Occipital lobe (tissue), 1 donor: ENCODE measurements at regions not wholly inside any gene's neighbourhood (a gene's known extent, or its start where the extent isn't known, plus 50 kb on each side); places are given as distances from the start of the nearest gene placed in this dataset.

Experiments
- DNase-seq: peaks from one replicate; lab custom pipeline; 2025; lab: John Stamatoyannopoulos, UW

DNA sequence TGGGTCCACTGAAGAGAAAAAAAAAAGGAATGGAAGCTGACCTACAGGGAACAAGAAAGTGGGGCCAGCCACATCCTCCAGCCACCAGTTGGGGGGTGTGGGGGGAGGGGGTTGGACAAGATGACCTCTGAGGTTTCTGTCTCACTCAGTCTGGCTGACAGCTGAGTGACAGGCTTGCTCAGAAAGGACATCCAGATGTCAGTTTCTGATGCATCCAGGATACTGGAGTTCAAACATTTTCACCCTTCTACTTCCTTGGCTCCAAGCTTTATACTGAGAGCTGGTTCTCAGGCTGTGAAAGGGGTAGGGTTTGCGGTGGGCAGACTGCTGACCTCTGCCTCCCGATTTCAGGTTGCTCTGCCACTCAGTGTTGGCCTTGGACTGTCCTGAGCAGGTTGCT is 2178.3 kb downstream of the TP53TG3F start:
- DNase-seq, result no peak

- DNase-seq, result no peak
These were observed 2180.1 kb downstream of the TP53TG3F start for GRCh38 chr16:35639233-35640205.

GRCh38 chr16:35642322-35642835 is 2183.0 kb downstream of the TP53TG3F start:
- no peak for DNase-seq

DNA sequence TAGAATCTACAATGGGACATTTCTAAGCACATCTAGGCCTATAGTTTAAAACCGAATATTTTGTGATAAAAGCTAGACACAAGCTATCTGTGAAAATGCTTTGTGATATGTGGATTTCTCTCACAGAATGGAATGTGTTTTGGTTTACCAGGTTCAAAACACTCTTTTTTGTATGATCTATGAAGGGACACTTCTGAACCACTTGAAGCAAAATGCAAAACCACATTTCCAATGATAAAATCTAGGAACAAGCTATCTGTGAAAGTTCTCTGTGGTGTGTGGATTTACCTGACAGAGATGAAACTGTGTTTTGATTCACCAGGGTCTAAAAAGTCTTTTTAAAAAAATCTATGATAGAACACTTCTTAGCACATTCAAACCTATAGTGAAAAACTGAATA is 2192.4 kb downstream of the TP53TG3F start:
- DNase-seq, result no peak

DNA sequence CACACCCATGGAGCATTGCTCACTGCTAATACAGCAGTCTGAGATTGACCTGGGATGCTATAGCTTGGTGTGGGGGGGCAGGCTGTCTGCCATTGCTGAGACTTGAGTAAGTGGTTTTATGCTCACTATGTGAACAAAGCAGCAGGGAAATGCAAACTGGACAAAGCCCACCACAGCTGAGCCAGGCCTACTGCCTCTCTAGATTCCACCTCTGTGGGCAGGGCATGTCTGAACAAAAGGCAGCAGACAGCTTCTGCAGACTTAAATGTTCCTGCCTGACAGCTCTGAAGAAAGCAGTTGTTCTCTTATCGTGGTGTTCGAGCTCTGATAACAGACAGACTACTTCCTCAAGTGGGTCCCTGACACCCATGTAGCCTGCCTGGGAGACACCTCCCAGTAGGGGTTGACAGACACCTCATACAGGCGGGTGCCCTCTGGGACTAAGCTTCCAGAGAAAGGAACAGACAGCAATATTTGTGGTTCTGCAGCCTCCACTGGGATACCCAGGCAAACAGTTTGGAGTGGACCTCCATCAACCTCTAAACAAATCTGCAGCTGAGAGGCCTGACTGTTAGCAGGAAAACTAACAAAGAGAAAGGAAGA is 2204.8 kb downstream of the TP53TG3F start:
- no peak for DNase-seq

DNA sequence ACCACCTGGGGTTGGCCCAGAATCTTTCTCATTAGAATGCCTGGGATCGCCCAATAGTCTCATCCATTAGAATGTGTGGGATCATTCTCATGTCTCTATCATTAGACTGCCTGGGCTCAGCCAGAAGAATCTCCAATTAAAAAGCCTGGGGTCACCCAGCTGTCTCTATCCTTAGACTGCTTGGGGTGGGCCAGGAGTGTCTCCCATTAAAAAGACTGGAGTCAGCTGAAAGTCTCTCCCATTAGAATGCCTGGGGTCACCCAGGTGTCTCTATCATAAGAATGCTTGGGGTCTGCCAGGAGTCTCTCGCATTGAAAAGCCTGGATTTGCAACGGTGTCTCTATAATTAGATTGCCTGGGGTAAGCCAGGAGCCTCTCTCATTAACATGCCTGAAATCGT is 2225.7 kb downstream of the TP53TG3F start:
- DNase-seq, result no peak

- DNase-seq, result no peak
These were observed 2227.2 kb downstream of the TP53TG3F start for GRCh38 chr16:35686595-35686994.

- DNase-seq, result no peak
These were observed 2227.7 kb downstream of the TP53TG3F start for GRCh38 chr16:35687071-35687470.

- DNase-seq, result no peak
These were observed 2228.4 kb downstream of the TP53TG3F start for GRCh38 chr16:35687781-35688180.

DNA sequence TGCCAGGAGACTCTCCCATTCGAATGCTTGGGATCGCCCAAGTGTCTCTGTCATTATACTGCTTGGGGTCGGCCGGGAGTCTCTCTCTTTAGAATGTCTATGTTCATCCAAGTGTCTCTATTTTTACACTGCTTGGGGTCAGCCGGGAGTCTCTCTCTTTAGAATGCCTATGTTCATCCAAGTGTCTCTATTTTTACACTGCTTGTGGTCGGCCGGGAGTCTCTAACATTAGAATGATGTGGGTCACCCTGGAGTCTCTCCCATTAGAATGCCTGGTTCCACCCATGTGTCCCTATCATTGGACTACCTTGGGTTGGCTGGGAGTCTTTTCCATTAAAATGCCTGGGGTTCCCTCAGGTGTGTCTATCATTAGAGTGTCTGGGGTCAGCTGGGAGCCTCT is 2230.4 kb downstream of the TP53TG3F start:
- no peak for DNase-seq

DNA sequence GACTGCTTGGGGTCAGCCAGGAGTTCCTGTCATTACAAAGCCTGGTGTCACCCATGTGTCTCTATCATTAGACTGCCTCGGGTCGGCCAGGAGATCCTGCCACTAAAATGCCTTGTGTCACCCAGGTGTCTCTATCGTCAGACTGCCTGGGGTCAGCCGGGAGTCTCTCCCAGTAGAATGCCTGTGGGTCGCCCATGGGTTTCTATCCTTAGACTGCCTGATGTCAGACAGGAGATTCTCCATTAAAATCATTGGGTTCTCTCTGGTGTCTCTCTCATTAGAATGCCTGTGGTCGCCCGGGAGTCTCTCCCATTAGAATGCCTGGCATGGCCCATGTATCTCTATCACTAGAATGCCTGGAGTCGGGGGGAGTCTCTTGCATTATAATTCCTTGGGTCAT is 2231.0 kb downstream of the TP53TG3F start:
- no peak for DNase-seq

GRCh38 chr16:35691057-35691456 is 2231.6 kb downstream of the TP53TG3F start:
- DNase-seq, result no peak

DNA sequence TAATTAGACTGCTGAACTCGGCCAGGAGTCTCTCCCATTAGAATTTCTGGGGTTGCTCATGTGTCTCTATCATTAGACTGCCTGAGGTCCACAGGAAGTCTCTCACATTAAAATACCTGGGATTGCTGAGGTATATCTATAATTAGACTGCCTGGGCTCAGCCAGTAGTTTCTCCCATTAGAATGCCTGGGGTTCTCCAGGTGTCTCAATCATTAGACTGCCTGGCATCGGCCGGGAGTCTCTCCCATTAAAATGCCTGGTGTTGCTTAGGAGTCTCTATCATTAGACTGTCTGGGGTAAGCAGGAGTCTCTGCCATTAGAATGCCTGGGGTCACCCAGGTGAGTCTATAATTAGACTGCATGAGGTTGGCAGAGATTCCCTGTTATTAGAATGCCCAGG is 2233.4 kb downstream of the TP53TG3F start:
- no peak for DNase-seq

- no peak for DNase-seq
These were observed 2247.5 kb downstream of the TP53TG3F start for GRCh38 chr16:35706901-35707300.

DNA sequence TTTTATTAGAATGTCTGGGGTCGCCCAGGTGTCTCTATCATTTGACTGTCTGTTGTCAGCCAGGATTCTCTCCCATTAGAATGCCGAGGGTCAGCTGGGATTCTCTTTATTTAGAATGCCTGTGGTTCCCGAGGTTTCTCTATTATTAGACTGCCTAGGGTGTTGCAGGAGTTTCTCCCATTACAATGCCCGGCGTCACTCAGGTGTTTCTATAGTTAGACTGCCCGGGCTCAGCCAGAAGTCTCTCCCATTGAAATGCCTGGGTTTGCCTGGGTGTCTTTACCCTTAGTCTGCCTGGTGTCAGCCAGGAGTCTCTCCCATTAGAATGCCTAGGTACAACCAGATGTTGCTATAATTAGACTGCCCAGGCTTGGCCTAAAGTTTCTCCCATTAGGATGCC is 2252.0 kb downstream of the TP53TG3F start:
- DNase-seq, result no peak

GRCh38 chr16:35711958-35712357 is 2252.5 kb downstream of the TP53TG3F start:
- DNase-seq, result no peak

DNA sequence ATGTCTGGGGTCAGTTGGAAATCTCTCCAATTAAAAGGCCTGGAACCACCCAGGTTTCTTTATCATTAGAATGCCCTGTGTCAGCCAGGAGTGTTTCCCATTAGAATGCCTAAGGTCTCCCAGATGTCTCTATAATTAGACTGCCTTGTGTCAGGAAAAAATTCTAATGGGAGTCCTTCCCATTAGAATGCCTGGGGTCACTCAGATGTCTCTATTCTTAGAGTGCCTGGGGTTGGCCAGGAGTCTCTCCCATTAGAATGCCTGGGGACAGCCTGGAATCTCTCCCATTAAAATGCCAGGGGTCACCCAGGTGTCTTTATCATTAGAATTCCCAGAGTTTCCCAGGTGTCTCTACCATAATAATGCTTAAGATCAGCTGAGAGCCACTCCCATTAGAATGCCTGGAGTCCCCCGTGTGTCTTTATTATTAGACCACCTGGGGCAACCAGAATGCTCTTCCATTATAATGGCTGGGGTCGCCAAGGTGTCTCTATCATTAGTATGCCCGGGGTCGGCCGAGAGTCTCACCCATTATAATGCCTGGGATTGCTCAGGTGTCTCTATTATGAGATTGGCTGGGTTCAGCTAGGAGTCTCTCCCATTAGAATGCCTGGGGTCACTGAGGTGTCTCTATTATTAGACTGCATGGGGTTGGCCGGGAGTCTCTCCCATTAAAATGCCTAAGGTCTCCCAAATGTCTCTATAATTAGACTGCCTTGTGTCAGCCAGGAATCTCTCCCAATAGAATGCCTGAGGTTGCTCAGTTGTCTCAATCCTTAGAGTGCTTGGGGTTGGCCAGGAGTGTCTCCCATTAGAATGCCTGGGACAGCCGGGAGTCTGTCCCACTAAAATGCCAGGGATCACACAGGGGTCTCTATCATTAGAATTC is 2254.6 kb downstream of the TP53TG3F start:
- no peak for DNase-seq

DNA sequence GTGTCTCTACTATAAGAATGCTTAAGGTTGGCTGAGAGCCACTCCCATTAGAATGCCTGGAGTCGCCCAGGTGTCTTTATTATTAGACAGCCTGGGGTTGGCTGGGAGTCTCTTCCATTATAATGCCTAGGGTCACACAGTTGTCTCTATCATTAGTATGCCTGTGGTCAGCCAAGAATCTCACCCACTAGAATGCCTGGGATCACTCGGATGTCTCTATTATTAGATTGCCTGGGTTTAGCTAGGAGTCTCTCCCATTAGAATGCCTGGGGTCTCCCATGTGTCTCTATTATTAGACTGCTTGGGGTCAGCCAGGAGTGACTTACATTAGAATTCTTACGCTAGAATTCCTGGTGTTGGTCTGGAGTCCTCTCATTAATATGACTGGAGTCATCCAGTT is 2255.3 kb downstream of the TP53TG3F start:
- DNase-seq, result no peak

- no peak for DNase-seq
These were observed 2265.1 kb downstream of the TP53TG3F start for GRCh38 chr16:35724551-35724950.

DNA sequence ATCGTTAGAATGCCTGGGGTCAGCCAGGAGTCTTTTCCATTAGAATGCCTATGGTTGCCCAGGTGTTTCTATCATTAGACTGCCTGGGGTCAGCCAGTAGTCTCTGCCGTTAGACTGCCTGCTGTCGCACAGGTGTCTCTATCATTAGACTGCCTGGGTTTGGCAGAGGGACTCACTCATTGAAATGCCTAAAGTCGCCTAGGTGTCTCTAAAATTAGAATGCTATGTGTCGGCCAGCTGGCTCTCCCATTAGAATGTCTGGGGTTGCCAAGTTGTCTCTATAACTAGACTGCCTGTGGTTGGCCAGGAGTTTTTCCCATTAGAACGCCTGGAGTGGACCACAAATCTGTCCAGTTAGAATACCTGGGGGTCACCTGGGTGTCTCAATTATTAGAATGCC is 2266.5 kb downstream of the TP53TG3F start:
- no peak for DNase-seq

GRCh38 chr16:35730251-35730650 is 2270.8 kb downstream of the TP53TG3F start:
- no peak for DNase-seq
